ENCODE measurements at regions not wholly inside any gene's neighbourhood (a gene's known extent, or its start where the extent isn't known, plus 50 kb on each side); places are given as distances from the start of the nearest gene placed in this dataset.

- TF ChIP-seq MEF2A (IDR thresholded peaks at IDR 0.05; ENCODE audit: borderline replicate concordance, low read depth) (no peak), TAF1 (IDR thresholded peaks at IDR 0.05; ENCODE audit: borderline replicate concordance, low read depth, low read length) (no peak), FOXJ3 (CRISPR knock-in tag; IDR thresholded peaks at IDR 0.05) (no peak), TCF12 (IDR thresholded peaks at IDR 0.05) (no peak), GATA2 (CRISPR knock-in tag; IDR thresholded peaks at IDR 0.05) (no peak), YY1 (IDR thresholded peaks at IDR 0.05; ENCODE audit: low read depth) (no peak), RAD21 (IDR thresholded peaks at IDR 0.05; ENCODE audit: low read length) (no peak), IRF3 (IDR thresholded peaks at IDR 0.05; ENCODE audit: low read depth, low read length) (no peak), ELF1 (IDR thresholded peaks at IDR 0.05) (no peak), REST (IDR thresholded peaks at IDR 0.05; ENCODE audit: low read depth, low read length) (no peak), RFX5 (IDR thresholded peaks at IDR 0.05; ENCODE audit: low read length) (no peak), EZH2phosphoT487 (IDR thresholded peaks at IDR 0.05; ENCODE audit: borderline replicate concordance, low read depth) (no peak), USF2 (IDR thresholded peaks at IDR 0.05; ENCODE audit: borderline replicate concordance, low read depth, low read length) (no peak), USF1 (IDR thresholded peaks at IDR 0.05; ENCODE audit: borderline replicate concordance, low read depth) (no peak)
- ChIA-PET CTCF (no interaction called here), POLR2A (no interaction called here)
- H3K4me1 ChIP-seq (ENCODE audit: control insufficient read depth in 1 of 2, insufficient read depth in 2 of 2, low read depth in 1 of 2, low read length in 1 of 2), result no peaks in the 10 kb centered on the region
- H3K27me3 ChIP-seq (ENCODE audit: insufficient read depth), result no peaks in the 10 kb centered on the region
- H3K9me2 ChIP-seq, result no peaks in the 10 kb centered on the region
- H3K79me2 ChIP-seq (ENCODE audit: insufficient read depth), result no peaks in the 10 kb centered on the region
- no peak for DNase-seq
- no peaks in the 10 kb centered on the region for H3K9me3 ChIP-seq
- 69% methylated on average over 1 of the region's 1 CpG for WGBS (ENCODE audit: low lambda C conversion rate)
- no peak overlapping the region for H3K27ac ChIP-seq (ENCODE audit: low read depth in 2 of 2, low read length in 1 of 2)
- no peak overlapping the region for H3K4me2 ChIP-seq
- H3K36me3 ChIP-seq (replicated peaks in 1 of 2; ENCODE audit: control insufficient read depth in 1 of 2, insufficient read depth in 2 of 2, low read length in 1 of 2), result no peaks in the 10 kb centered on the region
- H3K9ac ChIP-seq, result no peak overlapping the region
- no peaks in the 10 kb centered on the region for H3F3A ChIP-seq (replicated peaks; ENCODE audit: insufficient read depth)
- no peak overlapping the region for H3K4me3 ChIP-seq (ENCODE audit: low read depth in 2 of 2, low read length in 1 of 2)
- no peak overlapping the region for H2AFZ ChIP-seq (ENCODE audit: low read depth)
- no peaks in the 10 kb centered on the region for H4K20me1 ChIP-seq (ENCODE audit: insufficient read depth)
These were observed 1211.1 kb downstream of the NCAM2 start for GRCh38 chr21:22209304-22209700.

Data from SK-N-SH (cell line).